WI38 (cell line): ENCODE measurements at regions not wholly inside any gene's neighbourhood (a gene's known extent, or its start where the extent isn't known, plus 50 kb on each side); places are given as distances from the start of the nearest gene placed in this dataset.

Experiments used
- H3K4me3 ChIP-seq: 2 replicates; pipeline ENCODE4 v1.5.1; 2011; ENCODE audit warnings: low read depth, mild to moderate bottlenecking, control low read depth, low read length
- CTCF ChIP-seq: IDR thresholded peaks from 2 replicates; pipeline ENCODE4 v1.5.1; 2012; ENCODE audit warnings: low read depth, mild to moderate bottlenecking, control low read depth, low read length

- TF ChIP-seq CTCF: no peak
Measured at GRCh38 chrX:10930151-10930550, 181.0 kb upstream of the HCCS start.

GRCh38 chrX:10931976-10932375 lies 179.2 kb upstream of the HCCS start:
- no peak for TF ChIP-seq CTCF
- H3K4me3 ChIP-seq: no peak overlapping the region

More at GRCh38 chrX:10930151-10930550, 181.0 kb upstream of the HCCS start:
- no peak overlapping the region for H3K4me3 ChIP-seq

GRCh38 chrX:10932842-10933440 lies 178.2 kb upstream of the HCCS start:
- no peak for TF ChIP-seq CTCF
- no peak overlapping the region for H3K4me3 ChIP-seq

- no peak for TF ChIP-seq CTCF
Measured at GRCh38 chrX:10935501-10935900, 175.6 kb upstream of the HCCS start.

GRCh38 chrX:10936976-10937375 lies 174.2 kb upstream of the HCCS start:
- no peak overlapping the region for H3K4me3 ChIP-seq
- TF ChIP-seq CTCF: no peak

More at GRCh38 chrX:10935501-10935900, 175.6 kb upstream of the HCCS start:
- no peak overlapping the region for H3K4me3 ChIP-seq

- TF ChIP-seq CTCF: no peak
- H3K4me3 ChIP-seq: no peak overlapping the region
Measured at GRCh38 chrX:10938365-10938923, 172.7 kb upstream of the HCCS start.

- H3K4me3 ChIP-seq: no peak overlapping the region
- no peak for TF ChIP-seq CTCF
Measured at GRCh38 chrX:10939424-10939823, 171.7 kb upstream of the HCCS start.
